NT2/D1 (cell line): ENCODE measurements at regions not wholly inside any gene's neighbourhood (a gene's known extent, or its start where the extent isn't known, plus 50 kb on each side); places are given as distances from the start of the nearest gene placed in this dataset.

ENCODE experiments used
- YY1 ChIP-seq: IDR thresholded peaks from 2 replicates; pipeline ENCODE4 v1.6.1; 2011; ENCODE audit not compliant: insufficient read length, insufficient read depth
- ZNF274 ChIP-seq: IDR thresholded peaks from 2 replicates; pipeline ENCODE4 v1.6.1; 2011; ENCODE audit warnings: mild to moderate bottlenecking, low read depth, low read length

DNA sequence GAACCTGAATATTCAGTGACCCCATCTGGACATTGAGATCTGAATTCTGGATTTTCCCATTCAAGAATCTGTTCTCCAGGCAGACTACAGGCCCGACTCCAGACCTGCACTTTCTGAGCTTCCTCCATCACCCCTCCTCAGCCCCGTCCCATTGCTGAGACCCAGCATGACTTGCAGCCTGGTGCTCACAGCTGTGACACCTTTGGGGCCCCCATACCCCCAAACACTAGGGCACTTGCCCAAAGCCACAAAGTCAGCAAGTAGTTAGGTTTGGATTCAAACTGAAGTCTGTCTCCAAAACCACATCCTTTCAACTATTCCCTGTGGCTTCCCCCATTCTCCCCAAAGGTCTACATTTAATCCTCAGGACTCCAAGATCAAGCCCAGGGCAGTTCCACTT lies 128.2 kb upstream of the ZBED5 start:
- TF ChIP-seq YY1 (no peak), ZNF274 (no peak)
